ENCODE measurements at regions not wholly inside any gene's neighbourhood (a gene's known extent, or its start where the extent isn't known, plus 50 kb on each side); places are given as distances from the start of the nearest gene placed in this dataset.

DNA sequence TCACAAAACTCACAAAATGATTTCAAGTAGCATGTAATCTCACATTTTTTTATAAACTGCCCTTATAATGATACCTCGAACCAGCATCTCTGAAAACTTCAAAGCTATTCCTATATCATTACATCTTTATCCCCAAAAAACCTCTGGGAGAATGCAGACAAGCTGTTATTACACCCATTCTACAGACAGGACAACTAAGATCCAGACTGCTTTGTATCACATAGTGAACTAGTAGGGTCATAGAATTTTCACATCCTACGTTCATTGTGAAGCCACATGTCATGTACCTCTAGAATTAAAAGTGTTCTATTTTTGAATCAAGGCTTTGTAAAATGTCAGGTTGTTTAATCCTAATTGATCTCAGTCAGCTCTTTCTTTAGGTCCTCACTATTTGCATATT is 98.7 kb upstream of the RAP2B start:
- no peak for TF ChIP-seq CTCF (IDR thresholded peaks at IDR 0.05; ENCODE audit: poor library complexity, severe bottlenecking)
- TF ChIP-seq SMC3 (conservative IDR thresholded peaks at IDR 0.05; ENCODE audit: poor library complexity), result no peak
- TF ChIP-seq EP300 (conservative IDR thresholded peaks at IDR 0.05; ENCODE audit: poor library complexity, severe bottlenecking), result no peak

GRCh38 chr3:153066983-153067382 is 95.0 kb upstream of the RAP2B start:
- H3K4me2 ChIP-seq (ENCODE audit: low read length), result no peak overlapping the region
- H3K27ac ChIP-seq (ENCODE audit: low read length), result no peak overlapping the region
- no peaks in the 10 kb centered on the region for H3F3A ChIP-seq (ENCODE audit: insufficient read depth, low read length, poor library complexity, severe bottlenecking)
- no peaks in the 10 kb centered on the region for H3K9me2 ChIP-seq (ENCODE audit: insufficient read depth, low read length)
- no peaks in the 10 kb centered on the region for H4K20me1 ChIP-seq (ENCODE audit: insufficient read depth)
- TF ChIP-seq RAD21 (conservative IDR thresholded peaks at IDR 0.05), result no peak
- TF ChIP-seq CTCF (IDR thresholded peaks at IDR 0.05; ENCODE audit: poor library complexity, severe bottlenecking), result no peak
- no peak for TF ChIP-seq POLR2AphosphoS5 (IDR thresholded peaks at IDR 0.05)
- TF ChIP-seq EZH2 (IDR thresholded peaks at IDR 0.05; ENCODE audit: borderline replicate concordance, insufficient read depth, low read length, poor library complexity, severe bottlenecking), result no peak
- no peak for TF ChIP-seq EP300 (conservative IDR thresholded peaks at IDR 0.05; ENCODE audit: poor library complexity, severe bottlenecking)
- TF ChIP-seq TAF1 (IDR thresholded peaks at IDR 0.05; ENCODE audit: low read depth), result no peak
- TF ChIP-seq REST (IDR thresholded peaks at IDR 0.05; ENCODE audit: borderline replicate concordance), result no peak
- no peak for TF ChIP-seq MXI1 (conservative IDR thresholded peaks at IDR 0.05; ENCODE audit: poor library complexity, severe bottlenecking)
- no peak for TF ChIP-seq SMC3 (conservative IDR thresholded peaks at IDR 0.05; ENCODE audit: poor library complexity)
- H3K27me3 ChIP-seq (ENCODE audit: insufficient read depth, low read depth, low read length), result no peaks in the 10 kb centered on the region
- H3K79me2 ChIP-seq (replicated peaks; ENCODE audit: insufficient read depth, low read length), result no peaks in the 10 kb centered on the region
- H3K9ac ChIP-seq (ENCODE audit: low read length), result no peak overlapping the region
- no peak overlapping the region for H3K4me3 ChIP-seq (ENCODE audit: low read length)
- H3K36me3 ChIP-seq (ENCODE audit: insufficient read depth, low read length), result no peaks in the 10 kb centered on the region
- no peak overlapping the region for H2AFZ ChIP-seq (ENCODE audit: low read depth, low read length)
- H3K9me3 ChIP-seq (ENCODE audit: low read length), result no peaks in the 10 kb centered on the region

More for the DNA sequence above, 98.7 kb upstream of the RAP2B start:
- Histone ChIP-seq H3K4me3 (ENCODE audit: low read length) (no peak overlapping the region), H3K27ac (ENCODE audit: low read length) (no peak overlapping the region), H3F3A (ENCODE audit: insufficient read depth, low read length, poor library complexity, severe bottlenecking) (no peaks in the 10 kb centered on the region), H3K27me3 (ENCODE audit: insufficient read depth, low read depth, low read length) (no peaks in the 10 kb centered on the region), H3K9me3 (ENCODE audit: low read length) (no peaks in the 10 kb centered on the region), H4K20me1 (ENCODE audit: insufficient read depth) (no peaks in the 10 kb centered on the region), H3K9ac (ENCODE audit: low read length) (no peak overlapping the region), H3K9me2 (ENCODE audit: insufficient read depth, low read length) (no peaks in the 10 kb centered on the region), H2AFZ (ENCODE audit: low read depth, low read length) (no peak overlapping the region), H3K79me2 (replicated peaks; ENCODE audit: insufficient read depth, low read length) (no peaks in the 10 kb centered on the region), H3K36me3 (ENCODE audit: insufficient read depth, low read length) (no peaks in the 10 kb centered on the region), H3K4me2 (ENCODE audit: low read length) (no peak overlapping the region)
